GM19438 (cell line): ENCODE measurements at regions not wholly inside any gene's neighbourhood (a gene's known extent, or its start where the extent isn't known, plus 50 kb on each side); places are given as distances from the start of the nearest gene placed in this dataset.

Source experiments
- ATAC-seq: cut with Tn5 transposase; IDR thresholded peaks from one replicate; pipeline ENCODE4 v1.9.1; 2021; ENCODE audit warnings: low read depth; ENCODE audit not compliant: unreplicated experiment

DNA sequence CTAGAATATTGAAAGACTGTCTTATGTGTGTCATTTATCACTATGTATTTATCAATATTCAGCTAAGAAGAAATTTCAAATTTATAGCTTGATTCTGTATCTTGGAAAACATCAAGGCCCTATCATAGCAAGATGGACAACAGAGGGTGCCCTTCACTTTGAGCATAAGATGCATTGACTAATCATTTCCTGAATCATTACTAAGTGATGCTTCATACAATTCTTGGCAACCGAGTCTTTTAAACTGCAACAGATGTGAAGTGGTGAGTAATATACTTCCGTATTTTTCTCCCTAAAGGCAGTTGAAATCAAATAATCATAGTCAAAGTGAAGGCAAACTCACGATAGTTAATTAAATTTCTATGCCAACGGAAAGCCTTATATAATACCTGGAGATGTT is 318.6 kb upstream of the RGMB start:
- ATAC-seq = no peak

DNA sequence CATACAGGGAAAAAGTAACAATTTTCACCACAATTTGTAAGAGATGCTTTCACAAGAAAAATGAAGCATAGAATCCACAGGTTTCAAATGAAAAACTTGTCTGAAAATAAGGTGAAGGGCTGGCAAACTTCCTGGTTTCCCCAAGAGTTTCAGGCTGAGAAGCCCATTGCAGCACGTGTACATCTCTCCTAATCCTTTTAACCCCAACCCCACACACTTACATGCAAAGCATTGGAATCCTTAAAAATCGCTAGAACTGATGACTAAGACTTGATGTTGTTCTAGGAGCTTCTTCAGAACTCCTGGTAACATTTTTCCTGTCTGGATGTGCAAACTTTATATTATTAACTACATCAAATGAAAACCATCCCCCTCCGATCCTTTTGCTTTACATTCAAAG is 317.8 kb upstream of the RGMB start:
- ATAC-seq = no peak

DNA sequence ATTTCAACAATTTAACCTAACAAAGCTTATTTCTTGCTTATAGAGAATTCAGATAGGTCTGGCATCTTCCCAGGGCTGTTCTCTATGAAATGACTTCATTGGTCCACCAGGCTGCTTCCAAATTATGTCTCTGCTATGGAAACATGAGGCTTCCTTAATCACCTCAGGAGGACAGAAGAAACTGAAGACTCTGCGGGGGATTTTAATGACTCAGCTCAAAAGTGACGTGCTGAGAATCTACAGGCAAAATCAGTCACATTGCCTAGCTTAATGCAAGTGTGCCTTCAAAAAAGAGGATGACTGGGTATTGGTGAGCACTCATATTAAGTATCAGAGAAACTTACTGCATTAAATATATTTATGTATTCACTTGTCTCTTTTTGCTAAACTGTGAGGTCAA is 315.5 kb upstream of the RGMB start:
- ATAC-seq = no peak

DNA sequence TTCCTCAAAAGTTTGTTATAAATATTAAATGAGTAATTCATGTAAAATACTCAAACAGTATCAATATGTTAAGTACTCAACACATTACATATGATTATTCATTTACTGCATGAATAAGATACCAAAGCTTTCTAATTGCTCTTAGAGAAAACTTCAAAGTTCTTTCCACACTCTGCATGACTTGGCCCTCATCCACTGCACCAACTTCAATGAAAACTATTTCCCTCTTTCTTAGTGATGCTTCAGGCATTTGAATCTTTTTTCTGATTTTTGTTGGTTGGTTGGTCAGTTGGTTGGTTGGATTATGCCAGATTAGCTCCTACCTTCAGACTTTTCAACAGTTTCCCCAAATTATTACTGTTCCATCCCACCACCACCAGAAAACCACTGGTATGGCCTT is 314.7 kb upstream of the RGMB start:
- no peak for ATAC-seq

DNA sequence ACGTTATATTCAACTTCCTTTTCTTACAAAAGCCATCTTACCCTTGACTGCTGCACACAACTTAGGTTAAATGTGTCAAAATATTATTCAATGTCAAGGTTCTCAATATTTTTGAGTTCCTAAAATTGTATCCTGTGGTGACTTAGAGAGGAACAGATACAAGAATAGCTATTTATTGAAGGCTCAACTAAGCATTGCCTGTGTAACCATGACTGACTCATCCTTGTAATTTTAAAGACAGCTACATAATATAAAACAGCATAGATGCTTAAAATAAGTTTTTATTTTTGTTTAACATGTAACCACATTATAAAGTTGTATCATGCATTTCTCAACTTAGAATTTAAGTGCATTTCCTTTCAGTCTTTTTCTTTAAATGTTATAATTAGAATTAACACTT is 312.9 kb upstream of the RGMB start:
- ATAC-seq = no peak

DNA sequence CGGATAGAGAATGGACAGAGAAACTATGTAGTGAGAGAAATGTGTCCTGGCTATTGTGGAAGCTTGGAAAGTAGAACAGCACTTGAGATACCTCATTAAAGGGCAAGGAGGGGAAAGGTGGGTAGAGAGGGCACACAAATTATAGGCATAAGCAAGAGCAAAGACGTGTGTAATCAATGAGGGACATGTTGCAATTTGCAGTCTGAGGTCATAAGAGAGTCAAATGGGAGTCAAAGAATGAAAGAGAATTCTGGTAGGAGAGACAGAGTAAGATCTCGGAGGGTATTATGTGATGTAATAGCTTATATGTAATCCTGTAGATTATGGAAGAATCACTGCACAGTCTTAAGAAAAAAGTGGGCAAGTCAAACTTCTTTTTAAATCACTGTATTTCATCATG is 312.0 kb upstream of the RGMB start:
- ATAC-seq = no peak

DNA sequence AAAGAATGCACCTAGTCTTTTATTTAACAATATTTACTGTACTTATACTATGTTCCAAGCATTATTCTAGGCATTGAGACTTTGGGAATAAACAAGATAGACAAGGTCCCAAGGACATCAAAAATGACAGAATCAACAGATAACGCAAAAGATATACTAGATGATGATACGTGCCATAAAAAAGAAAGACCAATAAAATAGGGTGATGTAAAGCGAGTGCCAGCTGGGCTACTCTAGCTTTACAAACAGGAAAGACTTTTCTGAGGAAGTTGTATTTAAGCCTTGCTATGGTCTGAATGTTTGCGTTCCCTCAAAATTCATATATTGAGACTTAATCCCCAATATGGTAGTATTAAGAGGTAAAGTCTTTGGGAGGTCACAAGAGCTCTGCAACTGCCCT is 310.2 kb upstream of the RGMB start:
- no peak for ATAC-seq

DNA sequence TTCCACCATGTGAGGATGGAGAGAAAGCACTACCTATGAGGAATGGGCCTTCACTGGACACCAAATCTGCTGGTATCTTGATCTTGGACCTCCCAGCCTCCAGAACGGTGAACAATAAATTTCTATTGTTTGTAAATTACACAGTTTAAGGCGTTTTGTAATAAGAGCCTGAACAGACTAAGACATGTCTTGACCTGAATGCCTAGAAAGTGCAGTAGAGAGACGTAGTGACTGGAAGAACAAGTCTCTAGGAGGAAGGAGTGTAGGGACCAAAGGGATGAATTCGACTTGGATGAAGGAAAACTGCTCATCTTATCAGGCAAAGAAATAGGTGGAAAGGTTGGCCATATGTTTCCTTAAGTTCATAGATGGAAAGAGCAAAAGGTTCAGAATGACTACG is 309.8 kb upstream of the RGMB start:
- ATAC-seq = no peak

DNA sequence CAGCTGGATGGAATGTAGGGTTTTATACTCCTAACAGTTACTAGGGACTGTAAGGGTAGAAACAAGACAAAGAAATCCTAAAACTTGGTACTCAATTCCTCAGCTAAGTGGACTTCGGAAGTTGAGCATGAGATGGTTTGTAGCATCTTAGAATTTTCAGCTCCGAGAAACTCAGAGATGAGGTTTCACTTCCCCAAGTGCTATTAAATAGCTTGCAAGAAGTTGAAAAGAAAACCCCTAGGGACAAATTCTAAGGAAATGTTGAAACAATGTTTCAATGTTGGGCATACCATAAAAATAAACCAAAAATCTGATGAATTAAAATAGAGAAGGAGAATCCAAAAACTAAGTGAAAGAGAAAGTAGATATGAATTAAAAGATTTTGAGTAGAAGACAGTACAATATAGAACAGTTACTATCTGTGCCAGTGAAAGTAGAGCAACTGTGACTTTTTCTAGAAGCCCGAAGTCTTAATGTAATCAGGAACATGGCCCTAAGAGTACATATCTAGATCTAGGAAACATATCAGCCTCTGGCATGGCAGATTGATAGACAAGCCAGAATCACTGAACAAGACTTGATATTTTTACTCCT is 308.6 kb upstream of the RGMB start:
- ATAC-seq = peak; percentile 76

DNA sequence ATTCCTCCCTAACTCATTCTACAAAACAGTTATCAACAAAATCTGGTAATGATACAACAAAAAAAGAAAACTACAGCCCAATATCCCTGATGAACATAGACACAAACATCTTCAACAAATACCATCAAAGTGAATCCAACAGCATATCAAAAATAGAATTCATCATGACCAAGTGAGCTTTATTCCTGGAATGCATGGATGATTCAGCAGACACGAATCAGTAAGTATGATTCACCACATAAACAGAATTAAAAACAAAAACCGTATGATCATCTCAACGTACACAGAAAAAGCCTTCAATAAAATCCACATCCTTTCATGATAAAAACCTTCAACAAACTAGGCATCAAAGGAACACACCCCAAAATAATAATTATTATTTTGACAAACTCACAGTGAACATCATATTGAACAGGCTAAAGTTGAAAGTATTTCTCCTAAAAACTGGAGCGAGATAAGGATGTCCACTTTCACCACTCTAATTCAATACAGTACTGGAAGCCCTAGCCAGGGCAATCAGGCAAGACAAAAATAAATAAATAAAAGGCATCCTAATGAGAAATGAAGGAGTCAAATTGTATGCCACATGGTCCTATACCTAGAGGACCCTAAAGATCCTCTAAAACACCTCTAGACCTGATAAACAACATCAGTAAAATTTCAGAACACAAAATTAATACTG is 305.1 kb upstream of the RGMB start:
- no peak for ATAC-seq

DNA sequence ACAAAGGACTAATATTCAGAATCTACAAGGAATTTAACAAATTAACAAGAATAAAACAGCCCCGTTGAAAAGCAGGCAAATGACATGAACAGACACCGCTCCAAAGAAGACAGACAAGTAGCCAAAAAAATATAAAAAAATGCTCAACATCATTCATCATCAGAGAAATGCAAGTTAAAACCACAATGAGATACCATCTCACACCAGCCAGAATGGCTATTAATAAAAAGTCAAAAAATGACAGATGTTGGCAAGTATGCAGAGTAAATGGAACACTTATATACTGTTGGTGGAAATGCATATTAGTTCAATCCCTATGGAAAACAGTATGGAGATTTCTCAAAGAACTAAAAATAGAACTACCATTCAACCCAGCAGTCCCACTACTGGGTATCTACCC is 302.7 kb upstream of the RGMB start:
- ATAC-seq = no peak

DNA sequence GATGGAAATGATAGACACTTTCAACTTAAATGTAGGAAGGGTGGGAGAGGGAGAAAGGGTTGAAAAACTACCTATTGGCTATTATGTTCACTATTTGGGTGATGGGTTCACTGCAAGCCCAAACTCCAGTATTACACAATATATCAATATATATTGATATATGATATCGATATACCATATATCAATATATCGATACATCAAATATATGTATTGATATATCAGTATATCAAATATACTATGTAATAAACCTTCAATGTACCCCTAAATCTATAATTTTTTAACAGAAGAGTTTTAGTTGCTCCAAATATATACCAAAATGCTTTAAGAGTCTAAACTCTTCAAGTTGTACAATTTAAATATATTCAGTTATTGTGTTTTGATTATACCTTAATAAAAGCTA is 302.0 kb upstream of the RGMB start:
- ATAC-seq = no peak

DNA sequence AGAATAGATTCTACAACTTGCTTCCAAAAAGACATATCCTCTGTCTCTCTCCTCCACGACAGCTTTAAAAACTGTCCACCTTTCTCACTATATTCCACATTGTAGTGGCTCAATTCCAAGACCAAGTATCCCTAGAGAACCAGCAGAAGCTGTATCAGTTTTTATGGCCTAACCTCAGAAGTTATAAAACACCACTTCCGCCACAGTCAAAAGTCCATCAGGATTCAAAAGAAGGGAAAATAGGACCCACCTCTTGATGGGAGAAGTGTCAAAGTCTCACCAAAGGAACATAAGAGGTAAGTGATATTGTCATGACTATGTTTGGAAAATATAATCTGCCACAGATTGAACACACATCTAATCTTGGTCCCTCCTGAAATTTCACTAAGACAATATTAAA is 299.2 kb upstream of the RGMB start:
- ATAC-seq = no peak

DNA sequence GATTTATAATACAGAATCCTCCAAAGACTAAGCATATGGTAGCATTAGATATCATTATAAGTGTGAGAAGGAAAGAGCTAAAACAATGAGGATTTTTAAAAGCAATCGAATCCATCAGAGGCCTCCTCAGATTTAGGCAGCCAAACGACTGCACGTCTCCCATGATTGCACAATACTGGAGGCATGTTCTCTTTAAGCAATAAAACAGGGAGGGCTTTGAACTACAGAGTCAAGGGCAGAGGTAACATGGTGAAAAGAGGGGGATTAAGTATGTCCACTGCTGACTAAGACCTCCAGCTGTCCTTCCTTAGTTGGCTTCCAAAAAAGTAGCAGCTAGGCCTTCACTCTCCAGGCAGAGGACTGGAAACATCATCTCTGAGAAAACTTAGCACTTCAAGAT is 298.7 kb upstream of the RGMB start:
- ATAC-seq = no peak

DNA sequence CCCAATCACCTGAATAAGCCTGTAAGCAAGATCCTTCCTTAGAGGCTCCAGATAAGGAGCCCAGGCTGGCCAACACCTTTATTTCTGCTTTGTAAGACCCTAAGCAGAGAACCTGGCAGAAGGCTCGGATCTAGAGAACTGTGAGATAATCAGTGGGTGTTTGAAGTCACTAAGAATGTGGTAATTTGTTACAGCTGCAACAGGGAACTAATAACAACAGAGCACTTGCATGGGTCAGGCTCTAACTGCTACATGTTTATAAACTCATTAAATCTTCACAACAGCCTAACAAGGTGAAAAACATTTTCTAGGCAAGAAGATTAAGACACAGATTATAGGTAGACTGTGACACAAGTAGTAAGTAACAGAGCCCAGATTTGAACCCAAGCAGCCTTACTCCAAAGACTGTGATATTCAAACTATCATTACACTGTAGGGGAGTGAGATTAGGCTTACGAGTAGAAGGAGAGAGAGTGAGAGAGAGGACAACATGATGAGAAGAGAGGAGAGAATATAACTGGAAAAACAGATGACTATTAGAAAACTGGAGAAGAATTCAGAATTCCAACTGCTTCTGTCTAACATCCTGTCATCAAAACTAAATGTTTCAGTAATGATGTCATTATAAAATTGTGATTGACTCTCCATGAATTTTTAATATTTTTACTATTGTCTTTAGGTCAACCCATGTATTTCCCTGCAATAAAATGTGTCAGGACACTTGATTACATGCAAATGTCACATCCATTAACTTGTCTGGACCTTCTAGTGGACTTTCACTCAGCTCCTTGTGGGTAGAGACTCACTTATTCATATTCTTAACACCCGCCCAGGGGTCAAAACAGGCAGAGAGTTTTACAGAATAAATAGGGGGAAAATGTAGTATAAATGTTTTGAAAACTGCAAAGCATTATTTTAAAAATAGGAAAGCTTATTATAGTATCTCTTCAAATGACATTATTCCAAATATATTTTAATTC is 290.9 kb upstream of the RGMB start:
- ATAC-seq = no peak

DNA sequence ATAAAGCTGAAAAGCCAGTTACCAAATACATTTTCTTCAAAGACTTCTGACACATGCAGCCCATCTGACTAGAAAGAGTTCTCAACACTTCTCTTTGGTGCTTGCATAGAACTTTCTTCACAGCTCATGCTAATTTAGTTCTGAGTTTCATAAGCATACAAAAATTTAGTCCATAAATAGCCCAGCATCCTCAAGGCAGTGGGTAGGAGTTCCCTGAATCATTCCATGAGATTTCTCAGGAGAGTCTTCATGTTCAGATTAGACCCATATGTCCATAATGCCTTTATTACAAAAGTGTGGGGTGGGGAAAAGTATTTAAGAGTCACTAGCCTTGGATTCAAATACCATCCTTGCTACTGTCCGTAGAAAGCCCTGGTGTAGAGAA is 290.2 kb upstream of the RGMB start:
- no peak for ATAC-seq

DNA sequence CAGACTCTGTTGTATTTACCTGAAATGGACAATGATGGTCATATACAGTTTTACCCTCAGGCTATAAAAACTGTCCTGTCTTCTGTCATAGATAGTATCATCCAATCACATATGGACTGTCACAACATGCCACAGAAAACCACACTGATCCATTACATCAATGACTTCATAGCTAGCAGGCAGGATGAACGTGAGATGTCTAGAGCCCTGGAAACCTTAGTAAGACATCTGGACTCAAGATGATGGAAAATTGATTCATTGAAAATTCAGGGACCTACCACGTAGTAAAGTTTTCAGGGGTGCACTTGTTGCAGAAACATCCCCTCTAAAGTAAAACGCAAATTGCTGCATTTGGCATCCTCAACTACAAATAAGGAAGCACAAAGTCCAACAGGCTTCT is 284.4 kb upstream of the RGMB start:
- no peak for ATAC-seq

DNA sequence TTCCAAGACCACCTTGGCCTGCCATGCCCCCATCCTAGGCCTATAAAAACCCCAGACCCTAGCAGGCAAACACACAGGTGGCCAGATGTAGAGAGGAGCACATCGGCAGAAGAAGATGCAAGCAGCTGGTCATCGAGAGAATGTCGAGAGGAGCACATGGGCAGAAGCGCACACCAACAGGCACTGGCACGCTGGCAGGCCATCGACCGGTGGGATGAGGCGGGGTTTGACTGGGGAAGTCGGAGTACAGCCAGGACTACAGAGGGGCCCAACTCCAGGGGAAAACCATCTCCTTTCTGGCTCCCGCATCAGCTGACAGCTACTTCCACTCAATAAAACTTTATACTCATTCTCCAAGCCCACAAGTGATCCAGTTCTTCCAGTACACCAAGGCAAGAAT is 283.1 kb upstream of the RGMB start:
- ATAC-seq = no peak

DNA sequence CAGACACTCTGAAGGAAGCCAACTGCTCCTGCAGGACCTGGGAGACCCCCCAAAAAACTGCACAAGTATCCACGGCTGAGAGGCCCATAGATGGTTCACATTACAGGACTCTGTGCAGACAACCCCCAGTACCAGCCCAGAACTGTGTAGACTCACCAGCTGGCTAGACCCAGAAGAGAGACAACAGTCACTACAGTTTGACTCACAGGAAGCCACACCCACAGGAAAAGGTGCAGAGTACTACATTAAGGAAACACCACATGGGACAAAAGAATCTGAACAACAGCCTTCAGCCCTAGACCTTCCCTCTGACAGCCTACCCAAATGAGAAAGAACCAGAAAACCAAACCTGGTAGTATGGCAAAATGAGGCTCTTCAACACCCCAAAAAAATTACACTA is 281.2 kb upstream of the RGMB start:
- ATAC-seq = no peak

DNA sequence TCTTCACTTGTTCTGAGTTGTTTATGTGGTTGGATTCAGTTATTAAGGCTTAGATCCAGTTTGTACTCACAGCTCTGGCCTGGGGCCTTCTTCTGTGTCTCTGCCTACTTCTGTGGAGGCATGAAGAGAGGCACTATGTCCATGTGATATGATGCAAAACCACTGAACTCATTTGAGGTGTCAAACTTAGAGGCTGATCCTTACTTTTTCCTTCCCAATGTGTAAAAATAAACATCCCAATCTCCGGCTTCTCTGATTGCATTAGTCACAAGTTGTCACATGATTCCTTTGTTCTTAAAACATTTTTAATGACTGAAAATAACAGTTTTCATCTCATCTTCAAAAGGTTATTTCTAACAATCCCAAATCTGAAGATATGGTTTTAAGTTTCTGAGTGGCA is 276.0 kb upstream of the RGMB start:
- no peak for ATAC-seq

DNA sequence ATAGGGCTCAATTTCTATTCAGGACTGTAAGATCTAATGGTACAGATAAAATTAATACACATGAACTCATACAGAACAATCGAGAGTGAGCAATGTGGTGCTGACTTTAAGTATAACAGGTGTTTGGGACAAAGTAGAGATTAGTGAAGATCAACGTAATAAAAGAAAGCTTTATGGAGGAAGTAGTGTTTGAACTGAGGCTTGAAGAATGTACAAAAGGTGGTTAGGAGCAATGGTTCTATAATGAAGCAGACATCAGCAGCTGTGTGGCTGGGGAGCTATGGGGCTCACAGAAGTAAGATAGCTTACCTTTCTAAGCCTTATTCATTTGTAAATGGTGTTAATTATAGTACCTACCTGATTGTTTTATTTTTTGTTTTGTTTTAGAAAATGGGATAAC is 275.4 kb upstream of the RGMB start:
- no peak for ATAC-seq

DNA sequence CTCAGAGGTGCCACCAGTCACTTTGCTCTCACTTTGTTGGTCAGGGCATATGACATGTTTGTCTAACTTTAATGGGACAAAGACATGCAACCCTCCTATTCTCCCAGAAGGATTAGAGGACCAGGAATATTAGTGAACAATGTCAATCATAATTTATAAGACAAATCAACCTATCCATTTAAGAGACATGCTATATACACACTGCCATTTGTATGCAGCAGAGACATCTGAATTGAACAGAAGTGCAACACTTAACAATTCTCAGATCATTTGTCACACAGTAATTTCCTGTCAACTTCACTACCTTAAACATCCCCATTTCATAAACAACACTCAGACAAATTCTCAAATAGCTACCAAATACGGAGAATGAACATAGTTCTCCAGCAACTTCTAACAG is 273.6 kb upstream of the RGMB start:
- ATAC-seq = no peak
